ENCODE measurements at regions not wholly inside any gene's neighbourhood (a gene's known extent, or its start where the extent isn't known, plus 50 kb on each side); places are given as distances from the start of the nearest gene placed in this dataset.

- Histone ChIP-seq H3K4me3 (no peak overlapping the region), H3K27me3 (no peaks in the 10 kb centered on the region), H3K9me3 (no peaks in the 10 kb centered on the region), H3K36me3 (no peaks in the 10 kb centered on the region), H3K4me1 (no peaks in the 10 kb centered on the region), H3K27ac (no peak overlapping the region)
- TF ChIP-seq CTCF (IDR thresholded peaks at IDR 0.05) = no peak
- DNase-seq = no peak
- intact Hi-C loops (cut with DNase I; ENCODE audit: low total_unique reads) = no loop called here
Observed at GRCh38 chr1:194447636-194448035, 1261.2 kb upstream of the B3GALT2 start.

- Histone ChIP-seq H3K27me3 (no peaks in the 10 kb centered on the region), H3K4me3 (no peak overlapping the region), H3K9me3 (no peaks in the 10 kb centered on the region), H3K4me1 (no peaks in the 10 kb centered on the region), H3K36me3 (no peaks in the 10 kb centered on the region), H3K27ac (no peak overlapping the region)
- no peak for DNase-seq
- intact Hi-C loops (cut with DNase I; ENCODE audit: low total_unique reads) = no loop called here
- no peak for TF ChIP-seq CTCF (IDR thresholded peaks at IDR 0.05)
Observed at GRCh38 chr1:194445244-194445643, 1258.8 kb upstream of the B3GALT2 start.

- no peak overlapping the region for H3K27ac ChIP-seq
- no peaks in the 10 kb centered on the region for H3K9me3 ChIP-seq
- H3K4me3 ChIP-seq = no peak overlapping the region
- intact Hi-C loops (cut with DNase I; ENCODE audit: low total_unique reads) = no loop called here
- no peaks in the 10 kb centered on the region for H3K4me1 ChIP-seq
- no peaks in the 10 kb centered on the region for H3K27me3 ChIP-seq
- H3K36me3 ChIP-seq = no peaks in the 10 kb centered on the region
- DNase-seq = no peak
- TF ChIP-seq CTCF (IDR thresholded peaks at IDR 0.05) = no peak
Observed at GRCh38 chr1:194442901-194443575, 1256.6 kb upstream of the B3GALT2 start.

- no peak for DNase-seq
- no peak overlapping the region for H3K27ac ChIP-seq
- no peaks in the 10 kb centered on the region for H3K4me1 ChIP-seq
- H3K27me3 ChIP-seq = no peaks in the 10 kb centered on the region
- H3K4me3 ChIP-seq = no peak overlapping the region
- H3K36me3 ChIP-seq = no peaks in the 10 kb centered on the region
- intact Hi-C loops (cut with DNase I; ENCODE audit: low total_unique reads) = no loop called here
- TF ChIP-seq CTCF (IDR thresholded peaks at IDR 0.05) = no peak
- no peaks in the 10 kb centered on the region for H3K9me3 ChIP-seq
Observed at GRCh38 chr1:194437135-194437534, 1250.7 kb upstream of the B3GALT2 start.

GRCh38 chr1:194431121-194431520 is 1244.7 kb upstream of the B3GALT2 start:
- Histone ChIP-seq H3K27ac (no peak overlapping the region), H3K36me3 (no peaks in the 10 kb centered on the region), H3K4me3 (no peak overlapping the region), H3K9me3 (peaks cover 0 to 4% (median 0%) of the 10 kb centered on the region in 3 donors), H3K4me1 (no peaks in the 10 kb centered on the region), H3K27me3 (no peaks in the 10 kb centered on the region)
- intact Hi-C loops (cut with DNase I; ENCODE audit: low total_unique reads) = no loop called here
- TF ChIP-seq CTCF (IDR thresholded peaks at IDR 0.05) = no peak
- DNase-seq = no peak

GRCh38 chr1:194420706-194421105 is 1234.3 kb upstream of the B3GALT2 start:
- Histone ChIP-seq H3K36me3 (no peaks in the 10 kb centered on the region), H3K27ac (no peak overlapping the region), H3K9me3 (peaks cover 0 to 10% (median 0%) of the 10 kb centered on the region in 3 donors), H3K4me1 (no peaks in the 10 kb centered on the region), H3K4me3 (no peak overlapping the region), H3K27me3 (no peaks in the 10 kb centered on the region)
- DNase-seq = no peak
- TF ChIP-seq CTCF (IDR thresholded peaks at IDR 0.05) = no peak
- intact Hi-C loops (cut with DNase I; ENCODE audit: low total_unique reads) = no loop called here

All from tibial artery (tissue), 4 donors.